ENCODE measurements at regions not wholly inside any gene's neighbourhood (a gene's known extent, or its start where the extent isn't known, plus 50 kb on each side); places are given as distances from the start of the nearest gene placed in this dataset.

- TF ChIP-seq JUNB (CRISPR knock-in tag; IDR thresholded peaks at IDR 0.05; ENCODE audit: borderline replicate concordance) (no peak), ZSCAN30 (CRISPR knock-in tag; IDR thresholded peaks at IDR 0.05) (no peak), ZNF264 (CRISPR knock-in tag; IDR thresholded peaks at IDR 0.05) (no peak), IKZF1 (IDR thresholded peaks at IDR 0.05) (no peak), NR0B2 (CRISPR knock-in tag; IDR thresholded peaks at IDR 0.05) (no peak), ATM (IDR thresholded peaks at IDR 0.05; ENCODE audit: borderline replicate concordance) (no peak), ZNF354B (CRISPR knock-in tag; IDR thresholded peaks at IDR 0.05) (no peak), ZNF431 (CRISPR knock-in tag; IDR thresholded peaks at IDR 0.05; ENCODE audit: borderline replicate concordance, low read depth) (no peak), ZNF253 (CRISPR knock-in tag; IDR thresholded peaks at IDR 0.05; ENCODE audit: borderline replicate concordance) (no peak), NR3C1 (CRISPR knock-in tag; IDR thresholded peaks at IDR 0.05) (no peak), ZNF720 (CRISPR knock-in tag; IDR thresholded peaks at IDR 0.05) (no peak), FOXK1 (CRISPR knock-in tag; IDR thresholded peaks at IDR 0.05; ENCODE audit: borderline replicate concordance, low read depth) (no peak), MAX (IDR thresholded peaks at IDR 0.05) (no peak)
- TF ChIP-seq, protein P1, sequence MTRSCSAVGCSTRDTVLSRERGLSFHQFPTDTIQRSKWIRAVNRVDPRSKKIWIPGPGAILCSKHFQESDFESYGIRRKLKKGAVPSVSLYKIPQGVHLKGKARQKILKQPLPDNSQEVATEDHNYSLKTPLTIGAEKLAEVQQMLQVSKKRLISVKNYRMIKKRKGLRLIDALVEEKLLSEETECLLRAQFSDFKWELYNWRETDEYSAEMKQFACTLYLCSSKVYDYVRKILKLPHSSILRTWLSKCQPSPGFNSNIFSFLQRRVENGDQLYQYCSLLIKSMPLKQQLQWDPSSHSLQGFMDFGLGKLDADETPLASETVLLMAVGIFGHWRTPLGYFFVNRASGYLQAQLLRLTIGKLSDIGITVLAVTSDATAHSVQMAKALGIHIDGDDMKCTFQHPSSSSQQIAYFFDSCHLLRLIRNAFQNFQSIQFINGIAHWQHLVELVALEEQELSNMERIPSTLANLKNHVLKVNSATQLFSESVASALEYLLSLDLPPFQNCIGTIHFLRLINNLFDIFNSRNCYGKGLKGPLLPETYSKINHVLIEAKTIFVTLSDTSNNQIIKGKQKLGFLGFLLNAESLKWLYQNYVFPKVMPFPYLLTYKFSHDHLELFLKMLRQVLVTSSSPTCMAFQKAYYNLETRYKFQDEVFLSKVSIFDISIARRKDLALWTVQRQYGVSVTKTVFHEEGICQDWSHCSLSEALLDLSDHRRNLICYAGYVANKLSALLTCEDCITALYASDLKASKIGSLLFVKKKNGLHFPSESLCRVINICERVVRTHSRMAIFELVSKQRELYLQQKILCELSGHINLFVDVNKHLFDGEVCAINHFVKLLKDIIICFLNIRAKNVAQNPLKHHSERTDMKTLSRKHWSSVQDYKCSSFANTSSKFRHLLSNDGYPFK (CRISPR knock-in tag; IDR thresholded peaks at IDR 0.05; ENCODE audit: borderline replicate concordance), result no peak
- in situ Hi-C loops (cut with HindIII; ENCODE audit: extremely low pct_ligation_motif_present, low pct_unique_long_range_greater_than_20kb), result no loop called here
- intact Hi-C loops (cut with micrococcal nuclease; ENCODE audit: unreplicated experiment), result no loop called here
- Histone ChIP-seq H3K4me3 (replicated peaks in 1 of 3; ENCODE audit: insufficient read depth in 1 of 3, low read depth in 2 of 3, low read length in 3 of 3) (no peak overlapping the region), H2AFZ (ENCODE audit: low read length) (no peak overlapping the region), H3K36me3 (replicated peaks in 1 of 2; ENCODE audit: control insufficient read depth in 1 of 2, insufficient read depth in 2 of 2, low read length in 2 of 2) (no peaks in the 10 kb centered on the region), H4K20me1 (ENCODE audit: insufficient read depth, low read length) (no peaks in the 10 kb centered on the region), H3K4me1 (ENCODE audit: insufficient read depth, low read length) (no peaks in the 10 kb centered on the region), H3K4me2 (ENCODE audit: low read depth, low read length) (no peak overlapping the region), H3K27me3 (ENCODE audit: control insufficient read depth in 1 of 2, insufficient read depth in 2 of 2, low read length in 2 of 2) (peaks cover 0 to 6% of the 10 kb centered on the region in 2 experiments; a peak in 2 of 5 replicates), H3K9ac (ENCODE audit: insufficient read depth, low read depth, low read length) (no peak overlapping the region), H3K9me3 (ENCODE audit: low read length) (no peaks in the 10 kb centered on the region), H3K27ac (ENCODE audit: extremely low read length, insufficient read depth, low read length) (no peak overlapping the region), H3K79me2 (ENCODE audit: insufficient read depth, low read length) (no peaks in the 10 kb centered on the region)
- no peak for DNase-seq (ENCODE audit: low spot score)
- FAIRE-seq, result no peak
- no peak for ATAC-seq
- 30% methylated on average over 5 of the region's 5 CpGs for WGBS (ENCODE audit: low lambda C conversion rate)
- POLR2A ChIA-PET, result no interaction called here
- CTCF ChIA-PET (ENCODE audit: low intra/inter-chr PET ratio, low total read pairs), result no interaction called here
- BruUV-seq (replicated peaks), result no TSS peak
Measured at GRCh38 chr14:22476005-22476751, 112.8 kb downstream of the DAD1 start.

All from HepG2 (cell line).